ENCODE measurements at regions not wholly inside any gene's neighbourhood (a gene's known extent, or its start where the extent isn't known, plus 50 kb on each side); places are given as distances from the start of the nearest gene placed in this dataset.

- TF ChIP-seq POLR2A (IDR thresholded peaks at IDR 0.05) (no peak), CTCF (IDR thresholded peaks at IDR 0.05) (no peak), POLR2AphosphoS5 (IDR thresholded peaks at IDR 0.05) (no peak)
These were observed 94.4 kb upstream of the NEUROD1 start for GRCh38 chr2:181774685-181775084.

All from upper lobe of left lung (tissue), 4 donors.